ENCODE measurements at regions not wholly inside any gene's neighbourhood (a gene's known extent, or its start where the extent isn't known, plus 50 kb on each side); places are given as distances from the start of the nearest gene placed in this dataset.
"Not testable (repeated sequence)": the region's sequence is repeated elsewhere in the genome, so short reads cannot be mapped to it uniquely, and the experiment has no call there.

- DNase-seq (ENCODE audit: low read depth, low spot score): no peak
- no peak for TF ChIP-seq FOXP2 (optimal IDR thresholded peaks at IDR 0.05; ENCODE audit: control extremely low read depth, extremely low read length, insufficient read depth)
- TF ChIP-seq POLR2AphosphoS5 (IDR thresholded peaks at IDR 0.05; ENCODE audit: borderline replicate concordance, low read depth, low read length): no peak
- TF ChIP-seq EZH2 (IDR thresholded peaks at IDR 0.05): no peak
- H3K36me3 ChIP-seq (ENCODE audit: insufficient read depth, low read length): no peaks in the 10 kb centered on the region
- H3K4me3 ChIP-seq: no peak overlapping the region
- H3K9me3 ChIP-seq (ENCODE audit: low read depth, low read length): no peaks in the 10 kb centered on the region
- H3K9ac ChIP-seq (ENCODE audit: insufficient read length): no peak overlapping the region
- H3K27ac ChIP-seq: no peak overlapping the region
Observed at GRCh38 chr5:157965989-157966388, 107.0 kb upstream of the CLINT1 start.

- DNase-seq (ENCODE audit: low read depth, low spot score): no peak
- Histone ChIP-seq H3K36me3 (ENCODE audit: insufficient read depth, low read length) (no peaks in the 10 kb centered on the region), H3K27ac (no peak overlapping the region), H3K9ac (ENCODE audit: insufficient read length) (no peak overlapping the region), H3K4me3 (no peak overlapping the region), H3K9me3 (ENCODE audit: low read depth, low read length) (no peaks in the 10 kb centered on the region)
- TF ChIP-seq FOXP2 (optimal IDR thresholded peaks at IDR 0.05; ENCODE audit: control extremely low read depth, extremely low read length, insufficient read depth) (no peak), POLR2AphosphoS5 (IDR thresholded peaks at IDR 0.05; ENCODE audit: borderline replicate concordance, low read depth, low read length) (no peak), EZH2 (IDR thresholded peaks at IDR 0.05) (no peak)
Observed at GRCh38 chr5:157965040-157965678, 106.2 kb upstream of the CLINT1 start.

GRCh38 chr5:157963761-157964160 lies 104.8 kb upstream of the CLINT1 start:
- Histone ChIP-seq H3K27ac (no peak overlapping the region), H3K9ac (ENCODE audit: insufficient read length) (no peak overlapping the region), H3K4me3 (no peak overlapping the region), H3K9me3 (ENCODE audit: low read depth, low read length) (no peaks in the 10 kb centered on the region), H3K36me3 (ENCODE audit: insufficient read depth, low read length) (no peaks in the 10 kb centered on the region)
- DNase-seq (ENCODE audit: low read depth, low spot score): no peak
- no peak for TF ChIP-seq FOXP2 (optimal IDR thresholded peaks at IDR 0.05; ENCODE audit: control extremely low read depth, extremely low read length, insufficient read depth)
- no peak for TF ChIP-seq EZH2 (IDR thresholded peaks at IDR 0.05)
- TF ChIP-seq POLR2AphosphoS5 (IDR thresholded peaks at IDR 0.05; ENCODE audit: borderline replicate concordance, low read depth, low read length): no peak

- no peak for DNase-seq (ENCODE audit: low read depth, low spot score)
- H3K4me3 ChIP-seq: no peak overlapping the region
- TF ChIP-seq POLR2AphosphoS5 (IDR thresholded peaks at IDR 0.05; ENCODE audit: borderline replicate concordance, low read depth, low read length) (no peak), FOXP2 (optimal IDR thresholded peaks at IDR 0.05; ENCODE audit: control extremely low read depth, extremely low read length, insufficient read depth) (no peak)
- no peaks in the 10 kb centered on the region for H3K36me3 ChIP-seq (ENCODE audit: insufficient read depth, low read length)
- no peak overlapping the region for H3K27ac ChIP-seq
- H3K9ac ChIP-seq (ENCODE audit: insufficient read length): no peak overlapping the region
- no peaks in the 10 kb centered on the region for H3K9me3 ChIP-seq (ENCODE audit: low read depth, low read length)
Observed at GRCh38 chr5:157963244-157963643, 104.3 kb upstream of the CLINT1 start.

- not testable (repeated sequence) for DNase-seq (ENCODE audit: low read depth, low spot score); H3K36me3 ChIP-seq (ENCODE audit: insufficient read depth, low read length); H3K4me3 ChIP-seq
Observed at GRCh38 chr5:157962686-157963085, 103.7 kb upstream of the CLINT1 start.

GRCh38 chr5:157961896-157962590 lies 103.1 kb upstream of the CLINT1 start:
- no peak overlapping the region for H3K4me3 ChIP-seq
- no peaks in the 10 kb centered on the region for H3K36me3 ChIP-seq (ENCODE audit: insufficient read depth, low read length)
- H3K27ac ChIP-seq: no peak overlapping the region
- no peaks in the 10 kb centered on the region for H3K9me3 ChIP-seq (ENCODE audit: low read depth, low read length)
- TF ChIP-seq EZH2 (IDR thresholded peaks at IDR 0.05) (no peak), FOXP2 (optimal IDR thresholded peaks at IDR 0.05; ENCODE audit: control extremely low read depth, extremely low read length, insufficient read depth) (no peak), POLR2AphosphoS5 (IDR thresholded peaks at IDR 0.05; ENCODE audit: borderline replicate concordance, low read depth, low read length) (no peak)
- no peak for DNase-seq (ENCODE audit: low read depth, low spot score)
- H3K9ac ChIP-seq (ENCODE audit: insufficient read length): no peak overlapping the region

More at GRCh38 chr5:157962686-157963085, 103.7 kb upstream of the CLINT1 start:
- H3K9ac ChIP-seq (ENCODE audit: insufficient read length); H3K9me3 ChIP-seq (ENCODE audit: low read depth, low read length); H3K27ac ChIP-seq: not testable (repeated sequence)

- Histone ChIP-seq H3K27ac (no peak overlapping the region), H3K4me3 (no peak overlapping the region), H3K9me3 (ENCODE audit: low read depth, low read length) (no peaks in the 10 kb centered on the region), H3K9ac (ENCODE audit: insufficient read length) (no peak overlapping the region), H3K36me3 (ENCODE audit: insufficient read depth, low read length) (no peaks in the 10 kb centered on the region)
- DNase-seq (ENCODE audit: low read depth, low spot score): no peak
- TF ChIP-seq POLR2AphosphoS5 (IDR thresholded peaks at IDR 0.05; ENCODE audit: borderline replicate concordance, low read depth, low read length) (no peak), EZH2 (IDR thresholded peaks at IDR 0.05) (no peak), FOXP2 (optimal IDR thresholded peaks at IDR 0.05; ENCODE audit: control extremely low read depth, extremely low read length, insufficient read depth) (no peak)
Observed at GRCh38 chr5:157961176-157961575, 102.2 kb upstream of the CLINT1 start.

- H3K4me3 ChIP-seq: no peak overlapping the region
- H3K9ac ChIP-seq (ENCODE audit: insufficient read length): no peak overlapping the region
- H3K9me3 ChIP-seq (ENCODE audit: low read depth, low read length): no peaks in the 10 kb centered on the region
- H3K27ac ChIP-seq: peak overlapping the region; percentile 55; the same call in 1 of the 2 replicates
- no peaks in the 10 kb centered on the region for H3K36me3 ChIP-seq (ENCODE audit: insufficient read depth, low read length)
- DNase-seq (ENCODE audit: low read depth, low spot score): no peak
- TF ChIP-seq POLR2AphosphoS5 (IDR thresholded peaks at IDR 0.05; ENCODE audit: borderline replicate concordance, low read depth, low read length) (no peak), EZH2 (IDR thresholded peaks at IDR 0.05) (no peak), FOXP2 (optimal IDR thresholded peaks at IDR 0.05; ENCODE audit: control extremely low read depth, extremely low read length, insufficient read depth) (no peak)
Observed at GRCh38 chr5:157959370-157959769, 100.4 kb upstream of the CLINT1 start.

Measured in SK-N-MC (cell line).